C4-2B (cell line): ENCODE measurements at regions not wholly inside any gene's neighbourhood (a gene's known extent, or its start where the extent isn't known, plus 50 kb on each side); places are given as distances from the start of the nearest gene placed in this dataset.

Source experiments
- H3K27ac ChIP-seq: fragments of 450-650 bp; 2 replicates; pipeline ENCODE4 v1.5.1; 2017
- CTCF ChIP-seq: fragments of 450-650 bp; conservative IDR thresholded peaks from 2 replicates; pipeline ENCODE4 v1.5.1; 2017; ENCODE audit warnings: mild to moderate bottlenecking
- ZFX ChIP-seq: fragments of 450-650 bp; IDR thresholded peaks from 2 replicates; pipeline ENCODE4 v1.6.1; 2017

- H3K27ac ChIP-seq = no peak overlapping the region
- no peak for TF ChIP-seq CTCF
- no peak for TF ChIP-seq ZFX
These were observed 266.5 kb downstream of the SEC23A start for GRCh38 chr14:38836539-38836938.

- no peak overlapping the region for H3K27ac ChIP-seq
- TF ChIP-seq CTCF = no peak
- no peak for TF ChIP-seq ZFX
These were observed 267.2 kb downstream of the SEC23A start for GRCh38 chr14:38835874-38836273.

GRCh38 chr14:38828183-38828827 lies 274.7 kb downstream of the SEC23A start:
- no peak overlapping the region for H3K27ac ChIP-seq
- no peak for TF ChIP-seq ZFX
- TF ChIP-seq CTCF = no peak

GRCh38 chr14:38824706-38825105 lies 278.3 kb downstream of the SEC23A start:
- no peak for TF ChIP-seq ZFX
- no peak overlapping the region for H3K27ac ChIP-seq

GRCh38 chr14:38818555-38818954 lies 284.5 kb downstream of the SEC23A start:
- no peak overlapping the region for H3K27ac ChIP-seq
- TF ChIP-seq ZFX (no peak), CTCF (no peak)

- peak; percentile 18 for TF ChIP-seq CTCF
- no peak for TF ChIP-seq ZFX
- H3K27ac ChIP-seq = no peak overlapping the region
These were observed 294.1 kb downstream of the SEC23A start for GRCh38 chr14:38808734-38809455.

- TF ChIP-seq ZFX = no peak
- TF ChIP-seq CTCF = no peak
- no peak overlapping the region for H3K27ac ChIP-seq
These were observed 303.4 kb downstream of the SEC23A start for GRCh38 chr14:38799671-38800070.

GRCh38 chr14:38794677-38795076 lies 308.4 kb downstream of the SEC23A start:
- H3K27ac ChIP-seq = no peak overlapping the region
- TF ChIP-seq ZFX (no peak), CTCF (no peak)
